CD4-positive, alpha-beta T cell treated with Interleukin-17A for 4 hours (primary cell): ENCODE measurements at regions not wholly inside any gene's neighbourhood (a gene's known extent, or its start where the extent isn't known, plus 50 kb on each side); places are given as distances from the start of the nearest gene placed in this dataset.
"Not testable (repeated sequence)": the region's sequence is repeated elsewhere in the genome, so short reads cannot be mapped to it uniquely, and the experiment has no call there.

ENCODE experiments used
- DNase-seq: peaks from one replicate; pipeline ENCODE4 v3.0.0-alpha.2; 2020; ENCODE audit warnings: mixed read lengths

DNA sequence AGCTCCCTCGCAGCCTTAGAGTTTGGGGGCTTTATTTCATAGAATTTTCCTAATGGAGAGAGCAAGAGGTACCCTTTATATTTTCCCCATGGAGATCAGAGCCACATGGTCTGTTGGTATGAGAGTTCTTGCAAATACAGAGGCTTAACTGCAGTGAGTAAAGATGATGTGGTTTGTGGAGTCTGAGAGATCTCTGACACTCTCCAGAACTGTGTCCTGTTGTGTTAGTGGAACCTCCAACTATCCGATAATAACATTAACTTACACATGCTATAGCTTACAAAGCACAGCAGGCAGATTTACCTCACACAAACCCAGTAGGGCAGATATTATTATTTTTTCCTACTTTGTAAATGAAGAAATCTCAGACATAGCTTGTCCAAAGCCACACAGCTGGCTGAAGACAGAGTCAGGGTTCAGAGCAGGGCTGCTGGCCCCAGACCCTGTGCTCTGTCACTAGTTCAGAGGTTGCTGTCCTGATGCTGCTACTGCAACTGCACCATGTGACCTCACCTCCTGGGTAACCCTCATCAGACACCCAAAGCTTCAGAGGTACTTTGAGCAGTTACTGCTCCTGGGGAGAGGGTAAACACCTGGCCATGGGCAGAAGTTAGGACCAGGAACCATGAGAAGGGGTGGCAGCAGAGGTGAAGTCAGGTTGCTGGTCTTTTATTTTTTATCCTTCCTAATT, 384.8 kb upstream of the PROX1 start:
- DNase-seq = no peak

DNA sequence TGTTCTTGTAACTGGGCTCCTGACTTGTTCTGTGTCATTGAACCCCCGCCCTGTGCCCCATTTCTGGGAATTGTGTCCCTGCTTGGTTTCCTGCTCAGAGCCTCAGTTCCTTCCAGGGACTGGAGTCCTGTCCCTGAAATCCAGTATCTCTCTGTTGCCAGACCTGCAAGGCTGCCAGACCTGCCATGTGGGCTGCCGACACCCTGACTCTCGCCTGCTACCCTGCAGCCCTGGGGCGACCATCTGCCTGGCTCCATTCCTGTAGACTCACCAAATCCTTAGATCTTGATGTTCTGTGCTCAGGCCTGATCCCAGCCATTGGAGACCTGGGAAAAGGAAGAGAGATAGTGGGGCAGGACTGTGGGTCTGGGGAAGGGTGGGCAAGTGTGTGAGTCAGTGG, 383.3 kb upstream of the PROX1 start:
- DNase-seq = no peak

DNA sequence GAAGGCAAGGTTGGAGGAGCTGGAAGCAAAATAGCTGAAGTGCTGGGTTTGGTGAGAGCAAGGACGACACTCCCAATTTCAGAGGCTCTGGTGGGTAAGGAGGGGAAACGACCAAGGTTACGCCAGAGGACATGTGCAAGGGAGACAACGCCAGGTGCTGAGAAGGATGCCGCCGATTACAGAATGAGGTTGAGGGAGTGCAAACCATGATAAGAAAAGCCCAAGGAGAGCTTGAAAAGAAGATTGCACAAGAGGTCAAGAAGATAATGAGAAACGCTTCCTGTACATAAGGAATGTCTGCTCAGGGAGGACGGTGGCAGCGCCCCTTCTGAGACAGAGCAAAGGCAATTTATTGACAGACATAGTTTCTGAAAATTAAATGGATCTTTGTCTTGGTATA, 382.0 kb upstream of the PROX1 start:
- no peak for DNase-seq

DNA sequence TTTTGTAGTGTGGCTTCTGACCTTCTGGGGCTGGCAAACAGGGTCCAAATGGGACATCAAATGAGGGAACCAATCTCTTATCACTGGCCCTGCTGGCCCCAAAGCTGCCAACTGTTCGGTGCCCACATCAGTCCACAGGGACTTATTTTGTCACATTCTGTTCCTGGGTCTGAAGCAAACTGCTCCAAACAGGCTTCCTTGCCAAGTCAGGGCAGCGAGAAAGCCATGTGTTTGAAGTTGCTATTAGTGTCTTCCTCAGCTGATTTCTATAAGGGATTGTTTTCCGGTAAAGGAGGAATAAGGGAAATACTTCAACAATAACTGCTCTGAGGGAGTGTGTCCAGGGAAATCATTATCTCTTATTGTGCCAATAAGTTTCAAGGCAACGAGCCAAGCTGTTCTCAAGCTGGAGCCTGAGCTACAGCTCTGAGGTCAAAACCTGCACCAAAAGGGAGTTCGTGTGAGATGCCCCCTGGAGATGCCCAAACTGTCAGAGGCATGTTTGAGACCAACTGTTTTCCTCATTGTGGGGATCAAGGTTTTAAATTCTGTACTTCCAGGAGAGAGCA, 381.4 kb upstream of the PROX1 start:
- DNase-seq = no peak

DNA sequence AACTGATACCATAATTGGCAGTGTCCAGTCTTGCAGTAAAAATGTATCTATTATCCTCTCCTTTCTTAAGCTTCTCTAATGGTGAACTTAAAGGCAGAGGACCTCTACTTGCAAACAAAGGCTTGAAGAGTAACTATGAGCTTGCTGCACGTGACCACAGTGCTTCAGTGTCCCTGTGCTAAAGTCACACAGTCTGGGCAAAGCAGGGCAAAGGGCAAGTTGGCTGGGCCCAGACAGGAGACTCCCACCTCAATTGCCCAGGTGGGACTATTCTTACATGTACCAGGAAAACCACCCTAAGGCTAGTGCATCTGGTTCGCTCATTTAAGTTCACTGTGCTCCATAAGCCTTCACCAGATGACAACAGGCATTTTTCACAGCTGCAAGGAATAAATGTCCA, 374.2 kb upstream of the PROX1 start:
- DNase-seq = no peak

DNA sequence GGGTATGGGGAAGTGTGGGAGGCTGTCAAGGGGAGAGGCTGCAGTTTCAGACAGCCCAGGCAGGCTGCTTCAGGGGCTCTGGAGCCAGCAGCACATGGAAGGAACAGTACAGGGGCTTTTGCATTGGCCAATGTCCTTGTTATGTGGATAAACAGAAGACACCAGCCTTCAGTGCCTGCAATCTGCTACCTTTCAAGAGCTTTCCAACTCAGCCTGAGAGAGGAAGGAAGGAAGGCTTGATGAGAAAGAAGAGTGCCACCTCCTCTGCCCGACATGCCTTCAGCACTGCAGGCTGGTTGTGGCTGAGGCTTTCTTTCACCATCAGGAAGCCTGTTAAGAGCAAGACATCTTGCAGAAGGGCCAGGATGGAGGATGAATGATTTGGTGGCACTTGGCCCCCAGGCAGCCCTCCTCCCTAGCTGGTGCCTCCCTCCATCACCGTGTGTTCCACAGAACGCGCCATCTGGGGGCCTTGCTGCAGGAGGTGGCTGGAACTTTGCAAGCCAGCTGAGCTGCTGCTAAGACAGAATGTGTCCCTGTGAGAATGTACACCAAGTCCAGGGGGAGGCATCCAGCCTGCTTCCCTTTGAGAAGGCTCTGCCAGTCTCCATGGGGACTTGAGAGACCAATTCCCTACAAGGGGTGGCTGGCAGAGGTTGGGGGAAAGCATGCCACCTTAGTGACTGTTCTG, 372.4 kb upstream of the PROX1 start:
- DNase-seq = no peak

DNA sequence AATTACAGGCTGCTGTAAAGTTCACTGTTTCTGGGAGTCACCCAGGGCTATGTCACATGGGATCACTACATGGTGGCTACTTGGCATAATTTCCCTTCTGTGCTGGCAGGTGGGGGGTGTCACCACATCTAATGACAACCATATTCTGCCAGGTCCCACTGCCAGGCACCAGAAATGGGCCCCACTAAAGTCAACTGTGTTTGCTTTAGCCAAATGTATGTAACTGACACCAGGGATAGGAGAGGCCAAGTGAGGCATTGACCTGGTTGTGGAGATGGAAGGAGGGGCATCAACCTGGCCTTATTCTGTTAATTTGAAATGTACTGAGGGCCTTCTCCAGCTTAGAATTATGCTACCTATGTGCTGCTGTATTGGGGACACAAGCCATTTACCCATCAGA, 370.6 kb upstream of the PROX1 start:
- no peak for DNase-seq

DNA sequence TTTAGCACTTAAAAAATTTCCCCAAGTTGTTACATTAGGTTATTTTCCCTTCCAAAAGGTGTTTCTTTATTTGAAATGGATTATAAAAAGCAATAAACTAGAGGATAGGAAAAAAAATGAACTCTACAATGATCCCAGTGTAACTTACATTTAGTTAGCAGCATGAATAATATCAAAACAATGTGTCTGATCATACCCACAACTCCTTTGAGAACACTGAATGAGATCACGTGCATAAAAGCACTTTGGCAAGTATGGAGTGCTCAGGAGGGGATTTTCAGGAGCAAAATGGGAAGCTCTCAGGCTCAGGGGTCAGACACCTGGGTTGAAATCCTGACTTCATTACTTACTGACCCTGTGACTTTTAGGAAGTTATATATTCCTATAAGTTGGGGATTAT, 369.7 kb upstream of the PROX1 start:
- no peak for DNase-seq

DNA sequence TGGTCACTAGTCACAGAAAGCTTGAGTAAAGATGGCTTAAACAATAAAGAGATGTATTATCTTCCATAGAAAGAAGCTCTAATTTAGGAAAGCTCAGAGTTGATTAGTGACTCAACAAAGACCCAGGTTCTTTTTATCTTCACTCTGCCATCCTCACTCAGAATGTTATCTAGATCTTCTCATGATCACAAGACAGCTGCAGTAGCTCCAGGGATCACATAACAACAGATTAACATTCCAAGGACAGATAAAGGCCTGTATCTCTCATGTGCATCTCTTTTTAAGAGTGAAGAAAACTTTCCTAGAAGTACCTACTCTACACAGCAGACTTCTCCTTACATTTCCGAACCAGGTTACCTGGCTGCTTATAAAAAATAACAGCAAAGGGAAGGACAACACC, 368.7 kb upstream of the PROX1 start:
- DNase-seq = no peak

DNA sequence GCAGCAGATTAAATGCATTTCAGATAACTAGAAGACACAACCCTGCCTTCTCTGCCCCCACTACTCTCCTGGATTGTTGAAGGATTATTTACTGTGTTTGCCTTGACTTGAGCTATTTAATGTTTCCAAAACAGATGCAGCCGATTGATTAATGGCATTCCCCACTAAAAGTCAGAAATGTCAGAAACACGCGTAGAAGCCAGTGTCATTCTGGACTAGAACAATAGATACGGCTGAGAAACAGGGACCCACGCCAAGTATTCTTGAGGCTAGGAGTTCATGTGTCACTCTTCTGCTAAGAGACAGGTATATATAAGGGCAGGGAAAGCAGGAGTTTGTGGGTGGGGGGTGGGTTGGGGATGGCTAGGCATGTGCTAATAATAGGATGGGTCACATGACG, 366.7 kb upstream of the PROX1 start:
- DNase-seq = no peak

DNA sequence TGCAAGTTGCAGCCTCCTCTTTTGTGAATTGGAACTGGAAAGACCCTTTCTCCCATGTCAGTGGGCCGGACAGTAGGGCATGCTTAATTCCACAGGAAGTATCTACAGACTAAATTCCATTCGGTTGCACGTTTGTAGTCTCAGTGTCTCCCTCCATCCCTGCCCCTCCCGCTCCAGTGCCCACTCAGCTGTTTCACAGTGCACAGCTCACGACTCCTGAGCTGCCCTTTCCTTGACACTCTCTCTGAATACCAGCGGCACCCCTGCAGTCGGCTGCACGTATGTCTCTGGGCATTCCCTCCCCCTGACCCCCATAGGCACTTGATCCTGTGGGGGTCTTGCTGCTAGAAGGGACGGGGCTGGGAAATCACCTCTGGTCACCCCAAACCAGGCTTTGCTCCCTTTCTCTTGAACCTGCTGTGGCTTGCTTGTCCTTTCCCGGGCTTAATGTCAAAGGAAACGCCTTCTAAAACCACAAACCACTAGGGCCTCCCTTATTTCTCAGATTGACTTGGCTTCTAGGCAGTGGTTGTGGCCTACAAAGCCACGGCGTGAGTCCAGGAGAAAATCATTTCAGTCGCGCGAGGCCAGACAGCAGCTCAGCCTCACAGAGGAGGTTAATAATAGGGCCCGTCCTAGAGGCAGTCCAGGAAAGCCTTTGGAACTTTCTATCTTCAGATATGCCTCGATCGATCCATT, 365.3 kb upstream of the PROX1 start:
- no peak for DNase-seq

DNA sequence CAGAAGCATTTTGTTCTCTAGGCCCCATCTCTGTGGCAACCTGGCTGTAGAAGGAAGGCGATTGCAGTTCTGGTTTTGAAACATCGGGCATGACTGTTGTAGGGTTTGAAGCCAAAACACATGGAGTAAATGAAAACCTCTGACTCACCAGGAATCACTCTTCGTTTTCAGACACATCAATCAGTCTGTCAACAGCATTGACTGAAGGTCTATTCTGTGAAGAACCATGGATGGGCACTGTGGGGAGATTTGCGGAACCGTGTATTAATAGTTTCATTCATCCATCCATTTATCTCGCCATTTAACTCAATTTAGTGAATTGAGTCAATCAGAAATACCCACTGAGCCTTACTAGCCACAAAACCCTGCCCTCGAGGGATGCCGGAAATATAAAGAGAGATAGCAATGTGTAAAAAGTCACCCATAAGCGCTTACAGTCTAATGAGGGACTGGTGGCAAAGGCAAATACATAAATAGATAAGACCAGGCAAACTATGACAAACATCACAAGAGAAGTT, 364.6 kb upstream of the PROX1 start:
- DNase-seq = no peak

DNA sequence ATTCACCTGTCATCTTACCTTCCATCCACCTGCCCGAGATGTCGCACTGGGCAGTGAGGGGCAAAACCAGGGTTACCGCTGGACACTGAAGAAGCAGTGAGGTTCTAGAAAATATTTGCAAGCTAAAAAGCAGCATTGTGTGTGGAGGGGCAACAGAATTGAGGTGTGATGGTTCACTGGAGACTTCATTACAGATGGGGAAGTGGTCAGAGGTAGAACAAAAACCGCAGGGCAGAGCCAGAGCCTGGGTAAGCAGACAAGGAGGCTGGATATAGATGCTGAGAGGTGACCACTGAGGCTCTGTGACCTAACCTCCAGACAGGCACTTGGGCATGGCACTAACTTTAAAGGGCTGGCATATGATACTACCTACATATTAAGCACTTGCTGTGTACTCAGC, 363.9 kb upstream of the PROX1 start:
- no peak for DNase-seq

DNA sequence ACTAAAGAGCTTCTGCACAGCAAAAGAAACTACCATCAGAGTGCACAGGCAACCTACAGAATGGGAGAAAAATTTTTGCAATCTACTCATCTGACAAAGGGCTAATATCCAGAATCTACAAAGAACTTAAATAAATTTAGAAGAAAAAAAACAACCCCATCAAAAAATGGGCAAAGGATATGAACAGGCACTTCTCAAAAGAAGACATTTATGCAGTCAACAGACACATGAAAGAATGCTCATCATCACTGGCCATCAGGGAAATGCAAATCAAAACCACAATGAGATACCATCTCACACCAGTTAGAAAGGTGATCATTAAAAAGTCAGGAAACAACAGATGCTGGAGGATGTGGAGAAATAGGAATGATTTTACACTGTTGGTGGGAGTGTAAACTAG, 351.0 kb upstream of the PROX1 start:
- not testable (repeated sequence) for DNase-seq

DNA sequence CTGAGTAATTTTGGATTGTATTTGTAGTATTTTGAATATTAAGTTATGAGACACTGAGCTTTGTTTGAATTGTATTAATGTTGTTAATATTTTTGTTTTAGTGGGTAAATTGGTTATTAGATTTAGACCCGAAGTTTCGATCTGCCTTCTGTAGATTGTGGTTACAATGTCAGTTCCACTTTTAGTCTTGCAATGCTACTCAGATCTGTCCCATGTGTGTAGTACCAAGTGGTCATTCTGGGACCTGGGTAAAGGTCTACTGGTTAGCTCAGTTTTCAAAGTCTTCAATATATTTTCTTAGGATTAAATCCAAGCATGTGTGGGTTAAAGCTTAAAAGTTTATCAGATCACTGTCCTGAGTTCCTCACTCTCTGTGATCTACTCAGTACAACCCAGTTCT, 346.5 kb upstream of the PROX1 start:
- no peak for DNase-seq

DNA sequence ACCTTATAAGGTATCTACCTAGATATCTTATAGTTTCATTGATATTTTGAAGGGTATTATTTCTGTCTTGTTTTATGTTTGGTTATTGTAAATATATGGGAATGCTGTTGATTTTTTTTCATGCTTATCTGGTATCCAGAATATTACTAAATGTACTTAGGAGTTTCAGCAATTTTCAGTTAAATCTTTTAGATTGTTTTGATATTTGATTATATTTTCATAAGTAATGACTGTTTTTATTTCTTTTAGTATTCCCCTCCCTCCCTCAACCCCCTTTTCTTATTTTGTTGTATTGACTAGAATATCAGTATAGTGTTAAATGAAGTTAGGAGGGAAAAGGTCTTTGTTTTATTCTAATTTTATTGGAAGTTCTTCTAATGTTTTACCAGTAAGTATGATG, 344.4 kb upstream of the PROX1 start:
- DNase-seq = no peak

DNA sequence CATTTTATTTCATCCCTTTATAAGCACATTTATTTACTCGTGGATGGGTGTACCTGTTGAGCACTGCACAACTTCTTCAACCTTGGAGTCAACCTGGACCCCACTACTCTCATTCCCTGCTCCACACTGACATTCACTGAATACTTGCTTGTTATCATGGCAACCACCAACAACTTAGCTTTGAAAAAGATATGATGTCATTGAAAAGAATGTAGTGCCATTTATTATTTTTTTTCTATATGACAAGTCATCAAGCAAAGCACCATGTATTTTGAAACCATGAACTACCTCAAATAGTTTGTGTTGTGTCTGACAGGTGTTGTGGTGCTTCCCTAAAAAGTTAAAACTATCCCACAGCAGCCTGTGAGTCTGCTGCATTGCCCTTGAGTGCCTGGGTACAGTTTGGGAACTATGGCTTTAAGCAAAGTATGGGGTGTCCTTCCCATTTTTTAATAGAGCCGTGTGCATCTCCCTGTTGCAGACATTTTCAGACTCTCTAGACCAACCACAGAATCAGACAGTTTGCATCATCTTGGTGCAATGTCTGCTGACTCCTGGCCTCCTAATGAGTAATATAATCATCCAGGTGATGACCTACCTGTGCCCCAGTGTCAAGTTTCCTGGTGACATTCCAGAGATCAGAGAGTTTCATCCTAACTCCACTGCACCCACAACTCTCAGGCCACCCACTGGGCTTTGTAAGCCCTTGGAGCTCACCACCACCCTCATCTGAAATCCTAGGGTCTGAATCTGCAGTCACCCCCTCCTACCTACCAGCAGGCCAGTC, 339.7 kb upstream of the PROX1 start:
- no peak for DNase-seq

DNA sequence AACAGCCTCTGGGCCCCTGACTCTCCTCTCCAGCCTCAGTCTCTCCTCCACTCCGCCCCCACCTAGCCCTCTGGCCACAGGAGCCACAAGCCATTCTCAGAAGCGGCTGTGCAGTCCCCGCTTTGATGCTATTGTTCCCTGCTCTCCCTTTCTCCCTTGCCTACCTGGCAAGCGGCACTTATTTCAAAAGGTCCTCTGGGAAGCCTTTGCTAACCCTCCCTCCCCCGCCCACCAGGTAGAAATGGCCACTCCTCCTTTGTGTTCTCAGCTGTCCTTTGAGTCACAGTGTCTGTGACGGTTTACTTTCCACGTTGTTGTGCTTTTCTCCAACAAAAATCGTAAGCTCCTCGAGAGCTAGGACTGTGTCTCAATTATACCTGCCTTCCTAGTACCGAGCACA, 338.4 kb upstream of the PROX1 start:
- DNase-seq = no peak

DNA sequence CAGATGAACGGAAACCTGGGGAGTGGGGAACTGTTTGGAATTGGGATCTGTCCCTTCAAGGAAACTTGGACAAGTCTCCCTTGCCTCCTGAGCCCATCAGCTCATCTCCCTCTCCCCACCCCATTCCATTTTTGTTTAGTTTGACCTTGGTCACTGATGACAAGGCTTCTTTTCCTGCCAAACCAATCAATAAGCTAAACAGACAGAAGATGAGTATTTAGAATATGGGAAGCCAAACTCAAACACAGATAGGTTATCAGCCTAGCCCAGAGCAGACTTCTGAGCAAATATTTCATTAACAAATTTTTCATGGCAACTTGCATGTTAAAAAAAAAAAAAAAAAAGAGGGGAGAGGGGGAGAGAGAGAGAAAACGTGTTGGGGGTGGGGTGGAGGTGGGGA, 337.2 kb upstream of the PROX1 start:
- no peak for DNase-seq

DNA sequence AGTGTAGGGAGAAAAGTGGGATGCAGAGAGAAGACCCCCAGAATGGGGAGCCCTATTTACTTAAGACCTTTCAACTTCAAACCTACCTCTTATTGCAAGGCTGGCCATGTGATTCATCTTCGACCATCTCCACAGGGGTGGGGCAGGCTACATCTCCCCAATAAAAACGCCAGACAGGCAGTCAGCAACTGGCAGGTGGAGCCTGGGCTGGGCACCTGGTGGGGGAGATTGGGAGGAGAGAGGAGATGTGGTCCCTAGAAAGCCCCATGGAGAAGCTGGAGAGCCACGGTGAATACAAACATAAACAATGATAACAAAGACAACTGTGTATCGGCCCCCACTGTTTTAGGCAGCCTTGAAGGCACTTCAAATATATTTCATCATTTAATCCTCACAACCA, 336.7 kb upstream of the PROX1 start:
- no peak for DNase-seq

DNA sequence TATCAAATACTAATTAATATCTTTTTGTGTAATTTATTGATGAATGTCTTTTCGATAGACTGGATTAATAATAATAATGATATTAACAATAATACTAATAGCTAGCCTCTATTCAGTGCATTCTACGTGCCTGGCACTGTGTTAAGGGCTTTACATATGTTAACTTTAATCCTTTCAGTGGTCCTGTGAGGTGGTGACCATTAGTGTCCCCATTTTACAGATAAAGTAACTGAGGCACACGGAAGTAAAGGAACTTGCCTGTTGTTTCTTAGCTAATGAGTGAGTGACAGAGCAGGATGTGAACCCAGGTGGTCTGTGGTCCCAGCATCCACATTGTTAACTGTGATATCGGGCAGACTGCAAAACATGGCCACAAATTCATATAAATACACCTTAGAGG, 335.7 kb upstream of the PROX1 start:
- DNase-seq = no peak

DNA sequence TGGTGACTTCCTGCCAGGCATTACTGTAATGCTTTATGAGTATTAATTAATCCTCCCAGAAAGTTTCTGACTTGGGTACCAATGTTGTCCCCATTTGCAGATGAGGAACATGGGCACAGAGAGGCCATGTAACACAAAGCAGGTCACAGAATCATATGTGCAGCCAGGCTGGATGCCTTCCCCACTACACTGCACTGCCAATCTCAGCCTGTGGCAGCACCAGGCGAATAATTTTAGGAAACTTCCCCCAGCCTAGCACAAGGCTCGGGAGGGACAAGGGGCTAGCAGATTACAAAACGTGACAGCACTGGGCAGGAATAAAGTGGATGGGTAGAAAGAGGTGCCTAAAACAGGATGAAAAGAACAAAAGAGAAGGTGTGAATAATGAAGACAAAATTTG, 331.7 kb upstream of the PROX1 start:
- no peak for DNase-seq

DNA sequence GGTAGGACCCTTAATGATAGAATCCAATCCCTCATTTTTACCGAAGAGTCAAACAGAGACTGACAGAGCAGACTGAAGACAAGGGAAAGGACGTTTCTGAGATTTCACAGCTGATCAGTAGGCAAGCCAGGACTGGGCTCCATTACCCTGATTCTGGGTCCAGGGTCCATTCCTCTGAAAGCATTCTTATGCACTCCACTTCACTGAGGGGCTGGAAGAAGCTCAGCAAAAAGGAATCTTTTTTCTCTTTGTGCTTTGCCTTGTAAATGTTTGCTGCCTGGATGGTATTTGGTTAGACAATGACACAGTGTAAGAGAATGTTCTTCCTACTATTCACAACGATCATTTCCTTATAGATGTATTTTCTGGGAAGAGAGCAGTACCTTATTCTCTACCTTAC, 331.3 kb upstream of the PROX1 start:
- no peak for DNase-seq
